KG1 (cell line): ENCODE measurements at regions not wholly inside any gene's neighbourhood (a gene's known extent, or its start where the extent isn't known, plus 50 kb on each side); places are given as distances from the start of the nearest gene placed in this dataset.
"Not testable (repeated sequence)": the region's sequence is repeated elsewhere in the genome, so short reads cannot be mapped to it uniquely, and the experiment has no call there.

ENCODE experiments used
- DNase-seq: peaks from one replicate; lab custom pipeline; 2025; lab: John Stamatoyannopoulos, UW

DNA sequence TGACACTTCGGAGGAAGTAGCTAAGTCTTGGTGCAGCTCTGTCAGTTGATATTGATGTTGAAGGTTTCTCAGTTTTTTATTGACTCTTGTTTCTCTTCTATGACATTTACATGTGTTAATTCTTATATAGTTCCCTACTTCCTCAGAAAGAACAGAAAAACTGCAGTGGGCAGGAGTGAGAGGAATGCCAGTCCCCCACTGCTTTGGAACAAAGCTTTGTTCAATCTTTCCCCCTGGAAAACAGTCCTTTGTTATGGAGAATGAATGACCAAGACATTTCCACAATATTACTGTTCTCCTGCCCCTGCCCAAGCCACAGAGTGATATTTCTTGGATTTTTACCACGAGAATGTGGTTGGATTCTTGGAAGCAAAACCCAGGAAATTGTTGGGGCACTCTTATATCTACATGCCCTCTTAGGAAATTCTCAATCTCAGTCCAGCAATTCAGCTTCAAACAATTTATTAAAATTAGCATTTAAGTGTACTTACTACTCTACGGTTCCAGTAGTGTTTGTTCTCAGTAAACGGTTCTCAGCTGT is 258.0 kb upstream of the KCND2 start:
- no peak for DNase-seq

DNA sequence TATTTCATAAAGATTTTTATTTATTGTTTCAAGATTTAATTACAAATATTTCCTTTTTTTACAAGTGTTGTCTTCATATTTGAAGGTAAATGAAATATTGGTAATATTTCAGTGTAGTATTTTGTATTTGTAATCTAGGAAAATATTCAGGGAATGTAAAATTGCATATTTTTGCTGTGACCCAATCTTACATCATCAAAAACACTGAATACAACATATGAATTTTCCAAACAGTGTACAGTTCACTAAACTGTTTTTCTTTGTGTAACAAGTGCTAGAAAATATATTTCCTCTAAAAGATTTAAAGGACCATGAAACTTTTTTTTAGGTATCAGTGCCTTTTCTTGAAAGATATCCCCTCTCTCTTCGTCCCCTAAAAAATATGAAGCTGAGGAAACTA is 251.9 kb upstream of the KCND2 start:
- DNase-seq, result no peak

- DNase-seq, result no peak
These were observed 249.3 kb upstream of the KCND2 start for GRCh38 chr7:120023494-120024167.

DNA sequence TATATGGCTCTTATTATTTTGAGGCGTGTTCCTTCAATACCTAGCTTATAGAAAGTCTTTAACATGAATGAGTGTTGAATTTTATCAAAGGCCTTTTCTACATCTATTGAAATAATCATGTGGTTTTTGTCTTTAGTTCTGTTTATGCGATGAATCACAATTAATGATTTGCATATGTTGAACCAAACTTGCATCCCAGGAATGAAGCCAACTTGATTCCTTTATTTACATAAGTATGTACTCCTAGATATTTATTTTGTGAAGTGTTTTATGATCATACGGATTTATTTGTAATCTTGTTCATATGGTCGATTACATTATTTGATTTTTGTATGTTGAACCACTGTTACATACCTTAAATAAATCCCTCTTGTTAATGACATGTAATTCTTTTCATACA is 244.3 kb upstream of the KCND2 start:
- no peak for DNase-seq

GRCh38 chr7:120030876-120031275 is 242.1 kb upstream of the KCND2 start:
- no peak for DNase-seq

DNA sequence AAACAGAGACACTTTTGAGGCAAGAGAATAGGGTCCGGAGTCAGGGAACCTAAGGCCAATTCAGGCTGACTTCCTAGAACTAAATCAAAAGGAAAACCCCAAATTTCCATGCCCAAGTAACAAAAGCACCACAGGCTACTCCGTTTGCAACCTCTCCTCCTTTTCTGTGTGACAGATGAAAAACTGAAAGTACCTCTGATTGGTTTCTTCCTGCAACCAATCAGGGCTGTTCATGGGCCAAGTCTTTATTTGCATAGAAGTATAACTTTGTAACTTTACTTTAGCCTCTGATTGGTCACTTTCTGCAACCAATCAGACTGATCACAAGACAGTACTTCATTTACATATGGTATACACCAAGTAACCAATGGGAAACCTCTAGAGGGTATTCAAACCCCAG is 239.9 kb upstream of the KCND2 start:
- no peak for DNase-seq

DNA sequence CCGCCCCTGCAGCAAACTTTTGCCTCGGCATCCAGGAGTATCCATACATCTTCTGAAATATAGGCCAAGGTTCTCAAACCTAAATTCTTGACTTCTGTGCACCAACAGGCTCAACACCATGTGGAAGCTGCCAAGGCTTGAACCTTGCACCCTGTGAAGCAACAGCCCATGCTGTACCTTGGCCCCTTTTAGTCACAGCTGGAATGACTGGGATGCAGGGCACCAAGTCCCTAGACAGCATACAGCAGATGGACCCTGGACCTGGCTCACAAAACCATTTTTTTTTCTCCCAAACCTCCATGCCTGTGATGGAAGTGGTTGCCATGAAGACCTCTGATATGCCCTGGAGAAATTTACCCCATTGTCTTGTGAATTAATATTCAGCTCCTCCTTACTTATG is 233.8 kb upstream of the KCND2 start:
- no peak for DNase-seq

DNA sequence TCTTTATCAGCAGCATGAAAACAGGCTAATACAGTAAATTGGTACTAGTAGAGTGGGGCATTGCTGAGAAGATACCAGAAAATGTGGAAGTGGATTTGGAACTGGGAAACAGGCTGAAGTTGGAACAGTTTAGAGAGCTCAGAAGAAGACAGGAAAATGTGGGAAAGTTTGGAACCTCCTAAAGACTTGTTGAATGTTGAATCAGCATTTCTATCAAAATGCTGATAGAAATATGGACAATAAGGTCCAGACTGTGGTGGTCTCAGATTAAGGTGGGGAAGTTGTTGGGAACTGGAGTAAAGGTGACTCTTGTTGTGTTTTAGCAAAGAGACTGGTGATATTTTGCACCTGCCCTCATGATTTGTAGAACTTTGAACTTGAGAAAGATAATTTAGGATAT is 231.2 kb upstream of the KCND2 start:
- no peak for DNase-seq

DNA sequence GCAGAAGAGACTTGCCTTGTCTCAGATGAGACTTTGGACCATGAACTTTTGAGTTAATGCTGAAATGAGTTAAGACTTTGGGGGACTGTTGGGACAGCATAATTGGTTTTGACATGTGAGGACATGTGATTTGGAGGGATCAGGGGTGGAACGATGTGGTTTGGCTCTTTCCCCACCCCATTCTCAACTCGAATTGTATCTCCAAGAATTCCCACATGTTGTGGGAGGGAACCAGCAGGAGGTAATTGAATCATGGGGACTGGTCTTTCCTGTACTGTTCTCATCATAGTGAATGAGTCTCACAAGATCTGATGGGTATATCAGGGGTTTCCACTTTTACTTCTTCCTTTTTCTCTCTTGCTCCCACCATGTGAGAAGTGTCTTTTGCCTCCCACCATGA is 229.7 kb upstream of the KCND2 start:
- DNase-seq, result no peak

- no peak for DNase-seq
These were observed 220.0 kb upstream of the KCND2 start for GRCh38 chr7:120052884-120053382.

GRCh38 chr7:120053390-120053961 is 219.5 kb upstream of the KCND2 start:
- DNase-seq, result no peak

- DNase-seq, result no peak
These were observed 218.4 kb upstream of the KCND2 start for GRCh38 chr7:120054376-120055100.

GRCh38 chr7:120055300-120055699 is 217.7 kb upstream of the KCND2 start:
- no peak for DNase-seq

- no peak for DNase-seq
These were observed 216.7 kb upstream of the KCND2 start for GRCh38 chr7:120056227-120056626.

DNA sequence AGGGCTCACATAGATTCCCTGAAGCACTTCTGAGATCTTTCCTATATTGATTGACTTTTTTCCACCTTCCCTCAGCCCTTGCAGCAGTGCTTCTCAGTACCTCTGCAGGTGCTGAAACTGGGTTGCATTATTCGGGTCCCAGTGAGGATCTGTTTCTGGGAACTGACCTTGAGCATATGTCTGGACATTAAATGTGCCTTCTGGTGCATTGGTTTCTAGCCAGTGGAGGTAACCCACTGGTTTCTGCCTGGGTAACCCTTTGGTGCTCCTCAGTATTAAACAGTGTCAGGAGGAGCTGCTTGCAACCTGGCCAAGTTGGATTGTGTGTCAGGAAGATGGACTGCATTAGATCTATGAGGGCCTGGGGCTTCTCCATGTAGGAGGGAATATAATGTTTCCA is 213.3 kb upstream of the KCND2 start:
- DNase-seq, result no peak

DNA sequence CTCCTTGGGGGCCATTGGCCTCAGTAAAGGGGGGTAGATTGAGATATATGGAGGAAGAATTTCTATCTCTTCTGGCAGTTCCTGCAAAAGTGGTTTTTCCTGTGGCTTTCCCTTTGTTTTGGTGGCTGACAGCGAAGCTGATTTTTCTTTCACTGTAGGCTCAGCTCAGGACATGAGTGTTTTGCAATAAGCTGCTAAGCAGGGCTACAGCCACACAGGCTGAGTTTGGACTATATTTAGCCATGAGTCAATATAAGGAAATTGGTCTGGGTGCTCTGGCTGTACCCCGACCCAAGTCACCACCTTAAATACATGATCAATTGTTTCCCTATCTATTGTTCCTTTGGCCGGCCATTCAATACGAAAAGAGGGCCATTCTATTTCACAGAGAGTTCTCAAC is 212.7 kb upstream of the KCND2 start:
- no peak for DNase-seq

DNA sequence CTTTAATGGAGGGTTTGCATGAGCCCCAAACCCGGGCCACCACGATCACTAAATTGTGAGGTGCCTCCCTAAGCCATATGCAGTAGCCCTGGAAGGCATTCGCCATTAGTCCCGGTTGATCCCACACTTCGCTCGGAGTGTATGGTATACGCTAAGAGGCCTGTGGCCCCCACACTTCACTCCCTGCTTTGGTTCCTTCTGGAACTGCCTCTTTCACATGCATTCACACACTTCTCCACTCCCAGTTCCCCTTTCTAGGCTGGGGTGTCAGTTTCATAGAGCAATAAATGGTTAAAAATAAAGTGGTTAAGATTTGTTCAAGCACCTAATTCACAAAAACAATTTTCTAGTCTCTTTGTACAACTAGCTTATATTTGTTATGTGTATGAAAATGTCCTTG is 212.1 kb upstream of the KCND2 start:
- DNase-seq, result no peak

GRCh38 chr7:120064565-120064964 is 208.4 kb upstream of the KCND2 start:
- no peak for DNase-seq

DNA sequence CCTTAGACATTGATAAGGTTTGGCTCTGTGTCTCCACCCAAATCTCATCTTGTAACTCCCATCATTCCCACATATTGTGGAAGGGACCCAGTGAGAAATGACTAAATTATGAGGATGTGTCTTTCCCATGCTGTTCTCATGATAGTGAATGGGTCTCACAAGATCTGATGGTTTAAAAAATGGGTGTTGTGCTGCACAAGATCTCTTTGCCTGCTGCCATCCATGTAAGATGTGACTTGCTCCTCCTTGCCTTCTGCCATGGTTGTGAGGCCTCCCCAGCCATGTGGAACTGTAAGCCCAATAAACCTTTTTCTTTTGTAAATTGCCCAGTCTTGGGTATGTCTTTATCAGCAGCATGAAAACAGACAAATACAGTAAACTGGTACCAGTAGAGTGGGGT is 206.1 kb upstream of the KCND2 start:
- not testable (repeated sequence) for DNase-seq

DNA sequence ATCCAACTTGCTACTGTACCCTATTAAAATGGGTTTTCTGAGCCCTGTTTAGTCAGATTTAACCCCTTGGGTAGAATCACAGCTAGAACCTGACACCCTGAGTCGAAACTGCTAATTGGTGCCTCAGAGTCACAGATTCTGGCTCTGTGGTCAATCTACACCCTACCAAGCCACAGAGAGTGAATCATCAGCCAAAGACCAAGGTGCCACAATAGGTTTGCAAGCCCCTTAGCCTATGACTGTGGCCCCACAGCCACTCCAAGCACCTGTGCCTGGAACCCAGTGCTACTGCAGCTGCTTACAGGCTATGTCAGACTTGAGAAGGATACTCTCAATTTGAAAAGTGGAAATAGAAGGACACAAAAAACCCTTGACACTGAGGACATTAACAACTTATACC is 202.8 kb upstream of the KCND2 start:
- no peak for DNase-seq

- DNase-seq, result no peak
These were observed 195.2 kb upstream of the KCND2 start for GRCh38 chr7:120077777-120078176.

DNA sequence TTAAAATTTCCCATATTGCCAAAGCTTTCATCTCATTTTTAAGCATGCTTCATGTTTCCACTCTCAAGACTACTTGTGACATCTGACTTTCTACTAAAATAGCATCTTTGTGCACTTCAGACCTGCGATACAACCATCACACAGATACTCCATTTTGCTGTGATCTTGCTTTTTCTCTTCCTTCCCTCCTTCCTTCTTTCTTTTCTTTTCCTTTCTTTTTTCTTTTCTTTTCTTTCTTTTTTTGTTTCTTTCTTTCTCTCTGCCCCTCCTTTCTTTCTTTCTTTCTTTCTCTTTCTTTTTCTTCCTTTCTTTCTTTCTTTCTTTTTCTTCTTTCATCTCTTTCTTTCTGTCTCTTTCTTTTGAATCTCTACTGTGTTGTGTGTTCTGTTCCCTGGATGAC is 194.0 kb upstream of the KCND2 start:
- DNase-seq, result no peak

- DNase-seq, result no peak
These were observed 193.3 kb upstream of the KCND2 start for GRCh38 chr7:120079704-120080103.
